GM23338 (cell line): ENCODE measurements at regions not wholly inside any gene's neighbourhood (a gene's known extent, or its start where the extent isn't known, plus 50 kb on each side); places are given as distances from the start of the nearest gene placed in this dataset.

Experiments used
- ATAC-seq: fragments of 200-7000 bp; cut with Tn5 transposase; 3 replicates; pipeline ENCODE4 v1.9.1; 2020
- DNase-seq: peaks from one replicate; pipeline ENCODE4 v3.0.0-alpha.2; 2015; ENCODE audit warnings: low spot score
- H2AFZ ChIP-seq: fragments of 200-600 bp; sonication (generic); 2 replicates; pipeline ENCODE4 v1.8.0; 2016; ENCODE audit warnings: antibody characterized with exemption, mild to moderate bottlenecking, moderate library complexity
- H3F3A ChIP-seq: fragments of 200-600 bp; sonication (generic); replicated peaks from 2 replicates; pipeline ENCODE4 v1.8.0; 2017; ENCODE audit warnings: antibody characterized with exemption, mixed run types, low read depth
- H3K27ac ChIP-seq: fragments of 200-600 bp; sonication (generic); 2 replicates; pipeline ENCODE4 v1.6.1; 2016; ENCODE audit warnings: low read depth
- H3K27me3 ChIP-seq: fragments of 200-600 bp; sonication (generic); 2 replicates; pipeline ENCODE4 v1.8.0; 2016; ENCODE audit warnings: mild to moderate bottlenecking, mixed run types, moderate library complexity; ENCODE audit not compliant: insufficient read depth
- H3K36me3 ChIP-seq: fragments of 200-600 bp; sonication (generic); 2 replicates; pipeline ENCODE4 v1.8.0; 2016; ENCODE audit warnings: mild to moderate bottlenecking; ENCODE audit not compliant: insufficient read depth
- H3K4me1 ChIP-seq: fragments of 200-600 bp; sonication (generic); 2 replicates; pipeline ENCODE4 v1.8.0; 2016; ENCODE audit warnings: mild to moderate bottlenecking, moderate library complexity; ENCODE audit not compliant: insufficient read depth
- H3K4me2 ChIP-seq: fragments of 200-600 bp; sonication (generic); 2 replicates; pipeline ENCODE4 v1.7.1; 2017; ENCODE audit warnings: mixed run types
- H3K4me3 ChIP-seq: fragments of 200-600 bp; sonication (generic); 2 replicates; pipeline ENCODE4 v1.6.1; 2016; ENCODE audit warnings: mixed run types
- H3K79me2 ChIP-seq: fragments of 200-600 bp; sonication (generic); replicated peaks from 2 replicates; pipeline ENCODE4 v1.8.0; 2017; ENCODE audit warnings: mild to moderate bottlenecking; ENCODE audit not compliant: insufficient read depth
- H3K9me2 ChIP-seq: fragments of 200-600 bp; sonication (generic); 2 replicates; pipeline ENCODE4 v1.8.0; 2017; ENCODE audit not compliant: insufficient read depth
- H4K20me1 ChIP-seq: fragments of 200-600 bp; sonication (generic); replicated peaks from 2 replicates; pipeline ENCODE4 v1.8.0; 2017; ENCODE audit warnings: mild to moderate bottlenecking; ENCODE audit not compliant: insufficient read depth
- H3K27ac Mint-ChIP-seq: 2 replicates; pipeline ENCODE4 v1.8.0; 2020; ENCODE audit warnings: inconsistent platforms, mild to moderate bottlenecking, moderate library complexity, mixed read lengths
- H3K27me3 Mint-ChIP-seq: 3 replicates; pipeline ENCODE4 v1.8.0; 2022; ENCODE audit warnings: low read depth, mild to moderate bottlenecking, moderate library complexity, mixed read lengths, inconsistent platforms; ENCODE audit not compliant: insufficient read depth, poor library complexity
- H3K36me3 Mint-ChIP-seq: 3 replicates; pipeline ENCODE4 v1.8.0; 2021; ENCODE audit warnings: low read depth, mild to moderate bottlenecking, inconsistent platforms, moderate library complexity, mixed read lengths
- H3K4me1 Mint-ChIP-seq: 3 replicates; pipeline ENCODE4 v1.8.0; 2020; ENCODE audit warnings: mild to moderate bottlenecking, inconsistent platforms, mixed read lengths
- H3K4me3 Mint-ChIP-seq: 3 replicates; pipeline ENCODE4 v1.8.0; 2021; ENCODE audit warnings: moderate library complexity, mild to moderate bottlenecking, inconsistent platforms, mixed read lengths
- H3K9me3 Mint-ChIP-seq: 3 replicates; pipeline ENCODE4 v1.8.0; 2020; ENCODE audit warnings: moderate library complexity, mild to moderate bottlenecking, inconsistent platforms, mixed read lengths
- CREB1 ChIP-seq: fragments of 250-450 bp; sonication (Bioruptor Pico); IDR thresholded peaks from 2 replicates; pipeline ENCODE4 v1.5.0; 2020; ENCODE audit warnings: low read depth, mild to moderate bottlenecking, moderate library complexity
- ETS1 ChIP-seq: IDR thresholded peaks from 2 replicates; pipeline ENCODE4 v1.6.1; 2016; ENCODE audit warnings: antibody characterized with exemption
- EZH2 ChIP-seq: fragments of 200-600 bp; sonication (generic); IDR thresholded peaks from one replicate; pipeline ENCODE4 v1.8.0; 2017; ENCODE audit warnings: antibody characterized with exemption, mild to moderate bottlenecking, low read depth; ENCODE audit not compliant: unreplicated experiment
- EZH2phosphoT487 ChIP-seq: fragments of 200-600 bp; sonication (generic); IDR thresholded peaks from one replicate; pipeline ENCODE4 v1.8.1; 2018; ENCODE audit warnings: antibody characterized with exemption; ENCODE audit not compliant: unreplicated experiment
- JUNB ChIP-seq: IDR thresholded peaks from one replicate; pipeline ENCODE4 v1.6.1; 2016; ENCODE audit warnings: antibody characterized with exemption; ENCODE audit not compliant: unreplicated experiment
- NANOG ChIP-seq: IDR thresholded peaks from 2 replicates; pipeline ENCODE4 v1.6.1; 2016; ENCODE audit warnings: antibody characterized with exemption, borderline replicate concordance
- POLR2AphosphoS5 ChIP-seq: IDR thresholded peaks from 2 replicates; pipeline ENCODE4 v1.6.1; 2016; ENCODE audit warnings: antibody characterized with exemption, low read depth
- REST ChIP-seq: IDR thresholded peaks from one replicate; pipeline ENCODE4 v1.6.1; 2018; ENCODE audit warnings: antibody characterized with exemption; ENCODE audit not compliant: unreplicated experiment
- ZNF114 ChIP-seq: fragments of 250-450 bp; sonication (Bioruptor Pico); IDR thresholded peaks from 2 replicates; pipeline ENCODE4 v1.5.0; 2020; ENCODE audit warnings: mild to moderate bottlenecking, moderate library complexity
- ZNF331 ChIP-seq: fragments of 250-450 bp; sonication (Bioruptor Pico); IDR thresholded peaks from 2 replicates; pipeline ENCODE4 v1.5.0; 2020; ENCODE audit warnings: low read depth, mild to moderate bottlenecking, moderate library complexity
- ZNF462 ChIP-seq: fragments of 250-450 bp; sonication (Bioruptor Pico); IDR thresholded peaks from 2 replicates; pipeline ENCODE4 v1.5.0; 2020; ENCODE audit warnings: mild to moderate bottlenecking, moderate library complexity

GRCh38 chr20:58596244-58596643 is 54.8 kb upstream of the STX16 start:
- TF ChIP-seq POLR2AphosphoS5 (no peak), EZH2phosphoT487 (no peak), CREB1 (no peak), JUNB (no peak), ZNF114 (no peak), ZNF331 (CRISPR knock-in tag) (no peak), EZH2 (no peak), ETS1 (no peak), REST (no peak), ZNF462 (CRISPR knock-in tag) (no peak), NANOG (no peak)
- H3K27me3 Mint-ChIP-seq: peaks cover 12% of the 10 kb centered on the region
- Histone ChIP-seq H3K9me2 (no peaks in the 10 kb centered on the region), H4K20me1 (no peaks in the 10 kb centered on the region), H3K4me1 (no peaks in the 10 kb centered on the region), H3K36me3 (no peaks in the 10 kb centered on the region), H3K27me3 (no peaks in the 10 kb centered on the region), H3K4me2 (no peak overlapping the region), H3K79me2 (no peaks in the 10 kb centered on the region), H2AFZ (no peak overlapping the region), H3K27ac (no peak overlapping the region), H3F3A (no peaks in the 10 kb centered on the region), H3K4me3 (no peak overlapping the region)
- ATAC-seq (no peak), DNase-seq (no peak)
- no peaks in the 10 kb centered on the region for H3K36me3 Mint-ChIP-seq
- H3K4me3 Mint-ChIP-seq: no peak overlapping the region
- no peaks in the 10 kb centered on the region for H3K9me3 Mint-ChIP-seq
- H3K4me1 Mint-ChIP-seq: peaks cover 14% of the 10 kb centered on the region
- H3K27ac Mint-ChIP-seq: no peak overlapping the region
